Caco-2 (cell line): ENCODE measurements at regions not wholly inside any gene's neighbourhood (a gene's known extent, or its start where the extent isn't known, plus 50 kb on each side); places are given as distances from the start of the nearest gene placed in this dataset.

ENCODE experiments used
- BruUV-seq: library from RNA; stranded (reverse); fragments of 400-500 nt; replicated peaks from 2 replicates; lab custom pipeline; 2021; lab: Mats Ljungman, UMichigan
- CTCF ChIA-PET: fragments of 300-600 bp; sonication (Branson Sonifier 250); formaldehyde crosslinking; loops from one replicate; lab custom pipeline; 2022; ENCODE audit warnings: antibody characterized with exemption; lab: Charles Lee
- POLR2A ChIA-PET: fragments of 300-600 bp; sonication (Branson Sonifier 250); formaldehyde crosslinking; loops from one replicate; lab custom pipeline; 2022; ENCODE audit warnings: antibody characterized with exemption; lab: Charles Lee
- DNase-seq, 2 experiments: peaks; one replicate each; pipeline versions ENCODE4 v3.0.0 to v3.0.0-alpha.2; 2020 to 2022
- H3K27me3 ChIP-seq: replicated peaks from 2 replicates; pipeline ENCODE4 v1.6.0; 2011; ENCODE audit warnings: low read length; ENCODE audit not compliant: control insufficient read depth, insufficient read depth
- H3K36me3 ChIP-seq: 2 replicates; pipeline ENCODE4 v1.5.1; 2011; ENCODE audit warnings: low read length; ENCODE audit not compliant: control insufficient read depth, insufficient read depth
- H3K4me1 ChIP-seq: fragments of 250-450 bp; sonication (Bioruptor Pico); 2 replicates; pipeline ENCODE4 v1.5.1; 2020; ENCODE audit warnings: mild to moderate bottlenecking
- H3K4me3 ChIP-seq: 2 replicates; pipeline ENCODE4 v1.5.1; 2011; ENCODE audit warnings: low read depth, mild to moderate bottlenecking, control low read depth, low read length
- H3K9me3 ChIP-seq: fragments of 250-450 bp; sonication (Bioruptor Pico); 2 replicates; pipeline ENCODE4 v1.5.1; 2020; ENCODE audit warnings: mild to moderate bottlenecking, moderate library complexity
- H3K27ac Mint-ChIP-seq: one replicate; pipeline ENCODE4 v1.8.0; 2022; ENCODE audit warnings: mixed read lengths; ENCODE audit not compliant: unreplicated experiment
- H3K27me3 Mint-ChIP-seq: one replicate; pipeline ENCODE4 v1.8.0; 2022; ENCODE audit warnings: mixed read lengths; ENCODE audit not compliant: insufficient read depth, unreplicated experiment
- H3K36me3 Mint-ChIP-seq: one replicate; pipeline ENCODE4 v1.8.0; 2022; ENCODE audit warnings: mild to moderate bottlenecking, mixed read lengths; ENCODE audit not compliant: insufficient read depth, unreplicated experiment
- H3K4me1 Mint-ChIP-seq: one replicate; pipeline ENCODE4 v1.8.0; 2022; ENCODE audit warnings: low read depth, mixed read lengths; ENCODE audit not compliant: unreplicated experiment
- H3K4me3 Mint-ChIP-seq: one replicate; pipeline ENCODE4 v1.8.0; 2022; ENCODE audit warnings: mild to moderate bottlenecking, moderate library complexity, mixed read lengths; ENCODE audit not compliant: unreplicated experiment
- H3K9me3 Mint-ChIP-seq: one replicate; pipeline ENCODE4 v1.8.0; 2022; ENCODE audit warnings: mixed read lengths; ENCODE audit not compliant: unreplicated experiment
- intact Hi-C: fragments of 100-400 bp; cut with micrococcal nuclease; formaldehyde crosslinking; loops from one replicate; pipeline ENCODE4 v1.10.0; 2022; ENCODE audit not compliant: unreplicated experiment
- TF ChIP-seq, protein P1 (sequence below), 2 experiments: fragments of 200-600 bp in 1 of 2; IDR thresholded peaks; 1 replicate in 1 of 2; 2 replicates in 1 of 2; pipeline versions ENCODE4 v1.5.1 to v1.8.0; 2011 to 2022; ENCODE audit warnings: antibody characterized with exemption in 1 of 2, control low read depth in 1 of 2, inconsistent platforms in 1 of 2, low read depth in 1 of 2, low read length in 1 of 2, mild to moderate bottlenecking in 1 of 2, moderate library complexity in 1 of 2; ENCODE audit not compliant: insufficient read depth in 1 of 2, severe bottlenecking in 1 of 2, unreplicated experiment in 1 of 2

DNA sequence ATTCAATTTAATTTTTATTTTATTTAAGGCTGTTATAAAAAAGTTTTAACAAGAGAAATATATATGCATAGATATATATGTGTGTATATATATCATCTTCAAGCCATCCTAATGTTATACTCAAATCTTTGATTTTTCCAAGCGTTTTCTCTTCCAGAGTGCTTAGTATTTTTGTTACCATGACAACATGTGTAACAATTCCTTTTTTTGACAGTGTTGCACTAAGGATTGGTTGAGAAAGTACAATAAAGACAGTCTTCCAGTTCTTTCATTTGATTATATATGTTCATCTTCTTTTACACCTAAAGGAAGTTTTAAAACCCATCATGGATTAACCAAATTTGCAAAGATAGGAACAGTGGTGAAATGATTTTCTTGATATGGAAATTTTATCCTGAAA is 171.7 kb downstream of the KLF6 start:
- no peaks in the 10 kb centered on the region for H3K4me1 Mint-ChIP-seq
- H3K36me3 Mint-ChIP-seq = no peaks in the 10 kb centered on the region
- no peak overlapping the region for H3K4me3 Mint-ChIP-seq
- no peaks in the 10 kb centered on the region for H3K27me3 Mint-ChIP-seq
- no peak for DNase-seq
- peaks cover 9% of the 10 kb centered on the region for H3K9me3 ChIP-seq
- peaks cover 39% of the 10 kb centered on the region for H3K9me3 Mint-ChIP-seq
- ChIA-PET CTCF (no interaction called here), POLR2A (no interaction called here)
- TF ChIP-seq, protein P1, sequence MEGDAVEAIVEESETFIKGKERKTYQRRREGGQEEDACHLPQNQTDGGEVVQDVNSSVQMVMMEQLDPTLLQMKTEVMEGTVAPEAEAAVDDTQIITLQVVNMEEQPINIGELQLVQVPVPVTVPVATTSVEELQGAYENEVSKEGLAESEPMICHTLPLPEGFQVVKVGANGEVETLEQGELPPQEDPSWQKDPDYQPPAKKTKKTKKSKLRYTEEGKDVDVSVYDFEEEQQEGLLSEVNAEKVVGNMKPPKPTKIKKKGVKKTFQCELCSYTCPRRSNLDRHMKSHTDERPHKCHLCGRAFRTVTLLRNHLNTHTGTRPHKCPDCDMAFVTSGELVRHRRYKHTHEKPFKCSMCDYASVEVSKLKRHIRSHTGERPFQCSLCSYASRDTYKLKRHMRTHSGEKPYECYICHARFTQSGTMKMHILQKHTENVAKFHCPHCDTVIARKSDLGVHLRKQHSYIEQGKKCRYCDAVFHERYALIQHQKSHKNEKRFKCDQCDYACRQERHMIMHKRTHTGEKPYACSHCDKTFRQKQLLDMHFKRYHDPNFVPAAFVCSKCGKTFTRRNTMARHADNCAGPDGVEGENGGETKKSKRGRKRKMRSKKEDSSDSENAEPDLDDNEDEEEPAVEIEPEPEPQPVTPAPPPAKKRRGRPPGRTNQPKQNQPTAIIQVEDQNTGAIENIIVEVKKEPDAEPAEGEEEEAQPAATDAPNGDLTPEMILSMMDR (IDR thresholded peaks at IDR 0.05; ENCODE audit: insufficient read depth in 1 of 2, low read depth in 1 of 2, low read length in 1 of 2, severe bottlenecking in 1 of 2, unreplicated experiment in 1 of 2) = no peak
- no TSS peak for BruUV-seq
- intact Hi-C loops = no loop called here
- H3K4me1 ChIP-seq = no peaks in the 10 kb centered on the region
- no peaks in the 10 kb centered on the region for H3K36me3 ChIP-seq
- no peak overlapping the region for H3K4me3 ChIP-seq
- no peak overlapping the region for H3K27ac Mint-ChIP-seq
- no peaks in the 10 kb centered on the region for H3K27me3 ChIP-seq

DNA sequence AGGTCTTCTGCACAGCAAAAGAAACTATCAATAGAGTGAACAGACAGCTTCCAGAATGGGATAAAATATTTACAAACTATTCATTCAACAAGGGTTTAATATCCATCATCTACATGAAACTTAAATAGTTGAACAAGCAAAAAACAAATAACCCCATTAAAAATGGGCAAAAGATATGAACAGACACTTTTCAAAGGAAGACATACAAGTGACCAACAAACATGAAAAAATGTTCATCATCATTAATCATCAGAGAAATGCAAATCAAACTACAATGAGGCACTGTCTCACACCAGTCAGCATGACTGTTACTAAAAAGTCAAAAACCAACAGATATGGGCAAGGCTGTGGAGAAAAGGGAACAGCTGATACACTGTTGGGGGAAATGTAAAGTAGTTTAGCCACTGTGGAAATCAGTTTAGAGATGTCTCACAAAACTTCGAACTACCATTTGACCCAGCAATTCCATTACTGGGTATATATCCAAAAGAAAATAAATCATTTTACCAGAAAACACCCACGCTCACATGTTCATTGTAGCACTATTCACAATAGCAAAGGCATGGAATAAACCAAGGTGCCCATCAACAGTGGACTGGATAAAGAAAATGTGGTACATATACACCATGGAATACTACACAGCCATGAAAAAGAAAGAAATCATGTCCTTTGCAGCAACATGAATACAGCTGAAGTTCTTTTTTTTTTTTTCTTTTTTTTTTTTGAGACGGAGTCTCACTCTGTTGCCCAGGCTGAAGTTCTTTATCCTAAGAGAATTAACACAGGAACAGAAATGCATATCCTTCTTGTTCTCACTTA is 172.6 kb downstream of the KLF6 start:
- Histone ChIP-seq H3K36me3 (no peaks in the 10 kb centered on the region), H3K4me1 (no peaks in the 10 kb centered on the region), H3K4me3 (no peak overlapping the region), H3K27me3 (no peaks in the 10 kb centered on the region), H3K9me3 (peaks cover 16% of the 10 kb centered on the region)
- intact Hi-C loops = no loop called here
- no TSS peak for BruUV-seq
- H3K9me3 Mint-ChIP-seq = peaks cover 47% of the 10 kb centered on the region
- DNase-seq = no peak
- no peaks in the 10 kb centered on the region for H3K27me3 Mint-ChIP-seq
- no peaks in the 10 kb centered on the region for H3K4me1 Mint-ChIP-seq
- TF ChIP-seq, protein P1 (IDR thresholded peaks at IDR 0.05; ENCODE audit: insufficient read depth in 1 of 2, low read depth in 1 of 2, low read length in 1 of 2, severe bottlenecking in 1 of 2, unreplicated experiment in 1 of 2) = no peak
- H3K36me3 Mint-ChIP-seq = no peaks in the 10 kb centered on the region
- no peak overlapping the region for H3K4me3 Mint-ChIP-seq
- CTCF ChIA-PET = no interaction called here
- no peak overlapping the region for H3K27ac Mint-ChIP-seq
- POLR2A ChIA-PET = no interaction called here

DNA sequence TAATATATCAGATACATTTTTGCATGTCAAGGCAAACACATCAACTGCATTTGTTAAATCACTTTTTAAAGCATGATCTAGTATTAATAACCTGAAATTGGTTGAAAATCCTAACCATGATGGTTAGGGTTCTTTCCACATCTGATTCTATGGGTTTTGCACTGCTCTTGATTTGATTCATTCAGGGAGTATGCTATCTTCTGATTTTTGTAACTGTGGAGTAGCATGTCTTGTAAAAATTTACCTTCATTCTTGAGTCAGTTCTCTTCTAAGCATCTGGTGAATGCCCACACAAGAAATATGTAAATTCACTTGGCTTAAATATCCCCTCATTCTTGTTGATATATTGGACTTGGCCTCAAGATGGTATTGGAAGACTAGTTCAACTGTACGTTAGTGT is 178.7 kb downstream of the KLF6 start:
- peaks cover 46% of the 10 kb centered on the region for H3K9me3 Mint-ChIP-seq
- POLR2A ChIA-PET = interaction anchor here (0.6 kb wide), 1 partner anchor 134 kb away, joined by 3 read pairs; no protein-coding TSS in a partner anchor

More for the DNA sequence above, 178.7 kb downstream of the KLF6 start:
- no peaks in the 10 kb centered on the region for H3K4me1 Mint-ChIP-seq
- CTCF ChIA-PET = no interaction called here
- H3K4me1 ChIP-seq = no peaks in the 10 kb centered on the region
- intact Hi-C loops = no loop called here
- no peaks in the 10 kb centered on the region for H3K27me3 ChIP-seq
- H3K4me3 Mint-ChIP-seq = no peak overlapping the region
- H3K27me3 Mint-ChIP-seq = no peaks in the 10 kb centered on the region
- no peak for DNase-seq
- H3K36me3 Mint-ChIP-seq = no peaks in the 10 kb centered on the region
- H3K27ac Mint-ChIP-seq = no peak overlapping the region
- H3K9me3 ChIP-seq = peaks cover 17% of the 10 kb centered on the region; the same call in 1 of the 2 replicates
- no peaks in the 10 kb centered on the region for H3K36me3 ChIP-seq
- TF ChIP-seq, protein P1 (IDR thresholded peaks at IDR 0.05; ENCODE audit: insufficient read depth in 1 of 2, low read depth in 1 of 2, low read length in 1 of 2, severe bottlenecking in 1 of 2, unreplicated experiment in 1 of 2) = no peak
- H3K4me3 ChIP-seq = no peak overlapping the region
- BruUV-seq = no TSS peak
